Kidney (tissue), 10 donors: ENCODE measurements at regions not wholly inside any gene's neighbourhood (a gene's known extent, or its start where the extent isn't known, plus 50 kb on each side); places are given as distances from the start of the nearest gene placed in this dataset.
"Not testable (repeated sequence)": the region's sequence is repeated elsewhere in the genome, so short reads cannot be mapped to it uniquely, and the experiment has no call there.

Experiments
- DNase-seq, 5 donors: peaks; one replicate each; pipeline ENCODE4 v3.0.0-alpha.2; 2013 to 2020
- FAIRE-seq: peaks from 2 replicates; lab custom pipeline; 2012; peaks lifted over from hg19 to GRCh38; lab: Jason Lieb, UNC
- H3K27ac ChIP-seq, 2 donors: one replicate each; pipeline ENCODE4 v1.7.0; 2013; ENCODE audit warnings: low read depth in 2 of 2, low read length in 2 of 2, inconsistent platforms in 1 of 2
- H3K27me3 ChIP-seq: one replicate; pipeline ENCODE4 v1.7.1; 2013; ENCODE audit warnings: low read length, inconsistent platforms; ENCODE audit not compliant: control insufficient read depth, insufficient read depth
- H3K36me3 ChIP-seq, 3 donors: one replicate each; pipeline versions ENCODE4 v1.7.0 to v1.7.1; 2013; ENCODE audit warnings: low read length in 3 of 3, control low read depth in 1 of 3, inconsistent platforms in 1 of 3; ENCODE audit not compliant: insufficient read depth in 3 of 3, control insufficient read depth in 2 of 3
- H3K4me1 ChIP-seq, 3 donors: one replicate each; pipeline versions ENCODE4 v1.7.0 to v1.7.1; 2013; ENCODE audit warnings: low read length in 3 of 3, inconsistent platforms in 1 of 3, low read depth in 1 of 3; ENCODE audit not compliant: control insufficient read depth in 2 of 3, insufficient read depth in 2 of 3
- H3K4me3 ChIP-seq, 3 donors: one replicate each; pipeline versions ENCODE4 v1.7.0 to v1.8.1; 2013; ENCODE audit warnings: low read length in 3 of 3, control low read depth in 1 of 3, inconsistent platforms in 1 of 3
- H3K9ac ChIP-seq, 3 donors: one replicate each; pipeline versions ENCODE4 v1.7.0 to v1.7.1; 2013; ENCODE audit warnings: low read length in 3 of 3, control low read depth in 1 of 3, inconsistent platforms in 1 of 3
- H3K9me3 ChIP-seq, 3 donors: one replicate each; pipeline versions ENCODE4 v1.7.0 to v1.7.1; 2013; ENCODE audit warnings: low read length in 3 of 3, control low read depth in 1 of 3, inconsistent platforms in 1 of 3; ENCODE audit not compliant: control insufficient read depth in 2 of 3, insufficient read depth in 1 of 3
- intact Hi-C: fragments of 100-400 bp; cut with DNase I; formaldehyde crosslinking; loops from one replicate; pipeline ENCODE4 v1.11.1; 2022
- donor health status: control.
- donor health status: control.
- donor health status: DM: yes; HTN: yes; CAD: no.
- donor health status: Normal renal cell carcinoma (clear cell type).

DNA sequence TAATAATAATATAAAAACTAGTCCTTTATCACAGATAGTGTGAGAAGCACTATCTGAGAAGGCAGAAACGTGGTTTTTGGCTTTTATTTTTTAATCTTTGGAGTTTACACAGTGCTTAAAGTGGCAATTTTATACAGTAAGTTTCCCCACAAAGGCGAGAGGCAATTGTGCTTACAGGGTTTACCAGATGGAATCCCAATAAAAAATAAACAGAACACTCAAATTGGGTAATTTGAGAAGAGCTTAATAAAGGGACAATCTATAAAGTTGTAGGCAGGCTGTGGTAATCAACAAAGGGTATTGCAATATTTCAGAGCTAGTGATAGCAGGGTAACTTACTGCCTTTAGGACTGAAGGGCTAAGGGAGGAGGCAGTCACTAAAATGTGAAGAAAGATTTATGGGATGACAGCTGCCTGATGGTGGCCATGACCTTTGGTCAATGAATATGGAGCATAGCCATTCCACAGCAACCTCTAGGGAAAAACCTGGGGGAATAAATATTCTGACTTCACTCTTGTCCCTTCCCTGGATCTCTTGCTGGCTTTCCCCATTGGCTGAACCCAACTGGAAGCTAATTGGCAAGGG lies 108.9 kb upstream of the GPR39 start:
- H3K4me3 ChIP-seq, DNase-seq, H3K36me3 ChIP-seq, H3K9ac ChIP-seq, intact Hi-C loops, H3K27ac ChIP-seq, FAIRE-seq, H3K4me1 ChIP-seq, H3K27me3 ChIP-seq, H3K9me3 ChIP-seq: not testable (repeated sequence)

DNA sequence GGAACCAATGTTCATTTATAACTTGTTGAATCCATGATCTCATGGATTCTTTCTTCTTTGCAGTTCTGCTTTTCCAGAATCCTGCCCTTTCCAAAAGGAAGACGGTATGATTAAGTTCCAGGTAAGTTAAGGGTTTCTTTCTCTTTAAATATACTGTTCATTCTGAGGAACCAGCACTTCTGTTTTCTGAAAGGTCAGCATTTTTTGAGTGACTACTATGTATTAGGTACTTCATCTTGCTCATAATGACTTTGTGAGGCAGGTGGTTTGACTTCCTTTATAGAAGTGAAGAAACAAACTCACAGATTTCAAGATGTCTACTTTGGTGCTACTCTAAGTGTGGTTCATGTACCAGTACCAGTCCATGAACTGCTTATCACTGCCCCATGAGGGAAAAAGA lies 107.4 kb upstream of the GPR39 start:
- H3K4me3 ChIP-seq, H3K9ac ChIP-seq, H3K27me3 ChIP-seq, H3K4me1 ChIP-seq, FAIRE-seq, H3K9me3 ChIP-seq, H3K36me3 ChIP-seq, H3K27ac ChIP-seq, DNase-seq, intact Hi-C loops: not testable (repeated sequence)

- H3K9ac ChIP-seq, intact Hi-C loops, H3K36me3 ChIP-seq, H3K9me3 ChIP-seq, H3K4me1 ChIP-seq, DNase-seq, H3K27ac ChIP-seq, FAIRE-seq, H3K4me3 ChIP-seq, H3K27me3 ChIP-seq: not testable (repeated sequence)
These were observed 101.1 kb upstream of the GPR39 start for GRCh38 chr2:132315546-132315945.

DNA sequence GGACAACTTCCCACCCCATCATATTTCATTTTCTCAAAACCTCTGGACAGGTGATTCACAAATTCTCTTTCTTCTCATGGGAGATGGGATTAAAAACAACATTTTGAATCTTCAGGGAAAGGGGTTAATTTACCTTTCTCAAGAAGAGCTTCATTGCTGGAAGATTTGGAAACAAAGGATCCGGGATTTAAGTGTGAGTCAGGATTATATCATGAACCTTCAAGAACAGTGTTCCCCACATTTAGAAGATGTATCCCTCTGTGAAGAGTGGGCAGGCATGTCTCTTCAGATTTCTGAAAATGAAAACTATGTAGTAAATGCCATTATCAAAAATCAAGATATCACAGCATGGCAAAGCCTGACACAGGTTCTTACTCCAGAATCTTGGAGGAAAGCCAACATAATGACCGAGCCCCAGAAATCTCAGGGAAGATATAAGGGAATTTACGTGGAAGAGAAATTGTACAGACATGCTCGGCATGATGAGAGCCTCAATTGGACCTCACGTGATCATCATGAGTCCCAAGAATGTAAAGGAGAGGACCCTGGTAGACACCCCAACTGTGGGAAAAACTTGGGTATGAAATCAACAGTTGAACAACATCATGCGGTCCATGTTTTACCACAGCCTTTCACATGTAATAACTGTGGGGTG lies 99.5 kb upstream of the GPR39 start:
- H3K4me1 ChIP-seq, H3K4me3 ChIP-seq, DNase-seq, H3K27ac ChIP-seq, intact Hi-C loops, H3K36me3 ChIP-seq, H3K27me3 ChIP-seq, H3K9me3 ChIP-seq, H3K9ac ChIP-seq, FAIRE-seq: not testable (repeated sequence)

DNA sequence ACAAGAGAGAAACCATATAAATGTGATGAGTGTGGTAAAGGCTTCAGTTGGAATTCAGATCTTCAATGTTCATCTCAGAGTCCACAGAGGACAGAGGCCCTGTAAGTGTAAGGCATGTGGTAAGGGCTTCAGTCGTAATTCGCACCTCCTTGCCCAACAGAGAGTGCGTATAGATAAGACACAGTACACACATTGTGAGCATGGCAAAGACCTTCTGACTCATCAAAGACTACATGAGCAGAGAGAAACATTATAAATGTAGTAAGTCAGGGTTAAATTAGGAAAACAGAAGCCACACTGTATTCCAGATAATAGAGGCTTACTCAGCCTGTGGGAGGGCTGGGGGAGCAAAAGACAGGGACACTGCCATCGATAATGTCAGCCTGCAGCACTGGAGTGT lies 98.1 kb upstream of the GPR39 start:
- DNase-seq, intact Hi-C loops, H3K27me3 ChIP-seq, H3K4me3 ChIP-seq, H3K4me1 ChIP-seq, H3K36me3 ChIP-seq, FAIRE-seq, H3K9me3 ChIP-seq, H3K27ac ChIP-seq, H3K9ac ChIP-seq: not testable (repeated sequence)

DNA sequence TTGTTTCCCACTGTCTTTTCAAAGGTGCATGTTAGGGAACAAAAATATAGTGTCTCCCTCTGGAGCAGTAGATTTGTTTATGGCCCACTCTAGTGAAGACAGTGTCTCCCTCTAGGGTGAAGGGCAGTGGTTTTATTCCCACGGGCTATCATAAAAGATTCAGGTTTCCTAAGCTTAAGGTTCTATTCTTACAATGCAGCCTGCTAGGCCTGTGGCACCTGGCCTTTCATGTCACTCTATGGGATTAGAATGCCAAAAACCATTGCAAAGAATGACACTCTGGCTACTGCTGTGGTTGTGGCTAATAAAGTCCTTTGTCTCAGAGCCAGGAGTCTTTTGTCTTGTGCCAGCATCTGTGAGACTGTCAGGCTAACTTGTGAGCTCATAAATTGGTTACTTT lies 92.6 kb upstream of the GPR39 start:
- not testable (repeated sequence) for H3K27ac ChIP-seq, H3K27me3 ChIP-seq, FAIRE-seq

DNA sequence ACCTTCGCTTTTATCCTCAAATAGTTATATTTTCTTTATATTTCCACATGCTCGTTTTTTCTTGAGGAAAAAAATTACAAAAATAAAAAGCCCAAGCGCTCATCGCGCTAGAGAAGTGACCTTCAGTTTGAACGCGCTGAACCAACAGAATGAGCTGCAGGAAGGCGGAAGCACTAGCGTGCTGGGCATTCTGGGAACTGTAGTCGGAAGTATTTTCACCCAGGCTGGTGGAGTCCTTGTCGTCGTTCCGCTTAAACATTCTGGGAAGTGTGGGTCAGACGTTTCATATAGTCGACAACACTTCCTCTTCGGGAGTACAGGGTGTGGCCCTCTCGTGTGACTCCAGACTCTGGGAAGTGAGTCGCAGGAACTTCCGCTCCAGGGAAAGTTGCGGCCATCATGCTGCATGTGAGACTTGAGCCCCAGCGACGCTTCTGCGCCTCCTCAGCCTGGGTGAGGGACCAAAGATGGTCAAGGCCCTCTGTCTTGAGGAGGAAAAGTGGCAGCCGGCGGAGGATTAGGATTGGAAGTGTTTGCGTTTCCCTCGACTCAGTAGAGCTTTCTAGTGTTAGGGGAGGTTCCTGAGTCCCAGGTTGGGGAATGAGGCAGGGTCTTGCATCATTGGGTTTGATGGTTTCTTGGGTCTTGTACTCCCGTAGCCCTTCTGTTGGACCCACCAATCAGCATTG lies 84.1 kb upstream of the GPR39 start:
- FAIRE-seq, H3K27me3 ChIP-seq, H3K9ac ChIP-seq, H3K4me1 ChIP-seq, DNase-seq, intact Hi-C loops, H3K36me3 ChIP-seq, H3K4me3 ChIP-seq, H3K9me3 ChIP-seq, H3K27ac ChIP-seq: not testable (repeated sequence)

More for the DNA sequence above, 92.6 kb upstream of the GPR39 start:
- H3K4me3 ChIP-seq, H3K9ac ChIP-seq, H3K4me1 ChIP-seq, intact Hi-C loops, H3K36me3 ChIP-seq, DNase-seq, H3K9me3 ChIP-seq: not testable (repeated sequence)

DNA sequence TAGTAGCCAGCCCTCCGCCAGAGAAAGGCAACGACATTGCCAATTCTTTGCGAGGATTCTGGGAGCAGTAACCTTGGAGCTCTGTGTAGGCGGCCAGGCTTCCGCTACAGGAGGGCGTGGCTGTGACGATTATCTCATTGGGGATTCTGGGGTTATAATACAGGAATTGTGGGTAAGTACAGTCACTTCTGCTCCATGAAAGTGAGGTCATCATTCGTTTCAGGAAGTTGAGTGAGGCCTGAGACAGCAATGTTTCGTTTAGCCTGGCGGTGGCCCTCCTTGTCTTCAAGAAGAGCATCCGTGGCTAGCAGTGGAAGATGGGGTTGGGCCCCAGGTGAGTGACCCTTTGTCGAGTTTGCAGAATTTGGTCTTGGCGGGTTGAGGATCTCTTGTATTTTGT lies 79.5 kb upstream of the GPR39 start:
- H3K4me3 ChIP-seq, H3K27ac ChIP-seq, intact Hi-C loops: not testable (repeated sequence)

More for the DNA sequence above, 79.5 kb upstream of the GPR39 start:
- H3K9me3 ChIP-seq, H3K4me1 ChIP-seq, H3K27me3 ChIP-seq, FAIRE-seq, H3K9ac ChIP-seq, H3K36me3 ChIP-seq, DNase-seq: not testable (repeated sequence)
